HepG2 (cell line): ENCODE measurements at regions not wholly inside any gene's neighbourhood (a gene's known extent, or its start where the extent isn't known, plus 50 kb on each side); places are given as distances from the start of the nearest gene placed in this dataset.

Experiments used
- ATAC-seq: fragments of 200-7000 bp; cut with Tn5 transposase; 3 replicates; pipeline ENCODE4 v1.9.1; 2020; ENCODE audit warnings: mild to moderate bottlenecking, moderate library complexity
- BruUV-seq: library from RNA; stranded (reverse); fragments of 400-500 nt; replicated peaks from 2 replicates; lab custom pipeline; 2021; lab: Mats Ljungman, UMichigan
- CTCF ChIA-PET: fragments of 300-600 bp; formaldehyde crosslinking; extraction: SDS; loops from one replicate; lab custom pipeline; 2021; ENCODE audit warnings: low total read pairs, inconsistent platforms, low intra/inter-chr PET ratio; lab: Yijun Ruan, JAX
- POLR2A ChIA-PET: fragments of 350-600 bp; sonication (Branson Sonifier 250); formaldehyde crosslinking; loops from one replicate; lab custom pipeline; 2020; ENCODE audit warnings: antibody characterized with exemption, inconsistent platforms; lab: Yijun Ruan, JAX
- DNase-seq: peaks from one replicate; pipeline ENCODE4 v3.0.0-alpha.2; 2015; ENCODE audit warnings: low spot score
- FAIRE-seq: peaks from 3 replicates; lab custom pipeline; 2011; peaks lifted over from hg19 to GRCh38; lab: Jason Lieb, UNC
- H2AFZ ChIP-seq: one replicate; pipeline ENCODE4 v1.6.1; 2011; ENCODE audit warnings: low read length, inconsistent platforms
- H3K27ac ChIP-seq: fragments of 300-600 bp; 3 replicates; pipeline ENCODE4 v1.8.0; 2011; ENCODE audit warnings: mixed run types, mild to moderate bottlenecking, mixed read lengths, low read length, inconsistent platforms; ENCODE audit not compliant: insufficient read depth; ENCODE audit errors: extremely low read length
- H3K27me3 ChIP-seq, 2 experiments: fragments of 200-600 bp in 1 of 2; 2 replicates in 1 of 2; 3 replicates in 1 of 2; pipeline versions ENCODE4 v1.6.0 to v1.8.0; 2011; ENCODE audit warnings: low read length in 2 of 2, mild to moderate bottlenecking in 2 of 2, moderate library complexity in 2 of 2, inconsistent platforms in 1 of 2; ENCODE audit not compliant: insufficient read depth in 2 of 2, control insufficient read depth in 1 of 2
- H3K36me3 ChIP-seq, 2 experiments: fragments of 200-600 bp in 1 of 2; replicated peaks in 1 of 2; 2 replicates in 1 of 2; 3 replicates in 1 of 2; pipeline versions ENCODE4 v1.5.1 to v1.8.0; 2011; ENCODE audit warnings: low read length in 2 of 2, inconsistent platforms in 1 of 2; ENCODE audit not compliant: insufficient read depth in 2 of 2, control insufficient read depth in 1 of 2
- H3K4me1 ChIP-seq: 2 replicates; pipeline ENCODE4 v1.5.1; 2012; ENCODE audit warnings: low read length, inconsistent platforms; ENCODE audit not compliant: insufficient read depth
- H3K4me2 ChIP-seq: 2 replicates; pipeline ENCODE4 v1.6.0; 2011; ENCODE audit warnings: low read depth, low read length, inconsistent platforms
- H3K4me3 ChIP-seq, 3 experiments: fragments of 200-600 bp in 1 of 3; sonication (generic), shearing (Covaris generic) in 1 of 3; replicated peaks in 1 of 3; 2 replicates each; pipeline ENCODE4 v1.5.1; 2011 to 2016; ENCODE audit warnings: low read length in 3 of 3, inconsistent platforms in 2 of 3, low read depth in 2 of 3, mild to moderate bottlenecking in 2 of 3, control low read depth in 1 of 3, mixed read lengths in 1 of 3; ENCODE audit not compliant: insufficient read depth in 1 of 3
- H3K79me2 ChIP-seq: one replicate; pipeline ENCODE4 v1.6.1; 2011; ENCODE audit warnings: low read length, inconsistent platforms; ENCODE audit not compliant: insufficient read depth
- H3K9ac ChIP-seq: 2 replicates; pipeline ENCODE4 v1.6.0; 2011; ENCODE audit warnings: mild to moderate bottlenecking, low read depth, low read length, inconsistent platforms; ENCODE audit not compliant: insufficient read depth
- H3K9me3 ChIP-seq: 2 replicates; pipeline ENCODE4 v1.5.1; 2012; ENCODE audit warnings: mild to moderate bottlenecking, low read length
- H4K20me1 ChIP-seq: 2 replicates; pipeline ENCODE4 v1.6.0; 2011; ENCODE audit warnings: inconsistent platforms, mild to moderate bottlenecking, low read length, moderate library complexity; ENCODE audit not compliant: insufficient read depth
- ARID3A ChIP-seq: IDR thresholded peaks from 2 replicates; pipeline ENCODE4 v1.6.1; 2012; ENCODE audit warnings: low read depth, low read length, improper control_type of control experiment
- ARID5B ChIP-seq: IDR thresholded peaks from 2 replicates; pipeline ENCODE4 v1.4.0; 2020; ENCODE audit warnings: mild to moderate bottlenecking, missing genetic modification reagents
- FOSL2 ChIP-seq: sonication (generic); formaldehyde crosslinking; IDR thresholded peaks from 2 replicates; pipeline ENCODE4 v1.4.0; 2020; ENCODE audit warnings: missing genetic modification reagents
- GABPA ChIP-seq, 2 experiments: IDR thresholded peaks; 2 replicates each; pipeline ENCODE4 v1.6.1; 2011 to 2016; ENCODE audit warnings: low read depth in 2 of 2, low read length in 1 of 2, missing biosample characterization in 1 of 2, missing genetic modification characterization in 1 of 2
- HNF4A ChIP-seq: sonication (generic); formaldehyde crosslinking; IDR thresholded peaks from 2 replicates; pipeline ENCODE4 v1.4.0; 2020; ENCODE audit warnings: missing genetic modification reagents
- MAFG ChIP-seq: sonication (generic); formaldehyde crosslinking; IDR thresholded peaks from 2 replicates; pipeline ENCODE4 v1.5.1; 2020; ENCODE audit warnings: mild to moderate bottlenecking, missing genetic modification reagents
- MXD4 ChIP-seq: IDR thresholded peaks from 2 replicates; pipeline ENCODE4 v1.6.1; 2016; ENCODE audit warnings: mild to moderate bottlenecking, missing biosample characterization, missing genetic modification reagents
- PCBP2 ChIP-seq: fragments of 200-400 bp; formaldehyde crosslinking; optimal IDR thresholded peaks from 2 replicates; pipeline ENCODE3; 2018; ENCODE audit warnings: low read length, low read depth; ENCODE audit not compliant: poor library complexity, severe bottlenecking
- TEAD3 ChIP-seq: optimal IDR thresholded peaks from 2 replicates; pipeline ENCODE3; 2016; ENCODE audit warnings: borderline replicate concordance
- ZBTB39 ChIP-seq: sonication (generic); formaldehyde crosslinking; IDR thresholded peaks from 2 replicates; pipeline ENCODE4 v1.5.0; 2020; ENCODE audit warnings: missing genetic modification reagents
- ZNF33B ChIP-seq: sonication (generic); formaldehyde crosslinking; IDR thresholded peaks from 2 replicates; pipeline ENCODE4 v1.5.1; 2020; ENCODE audit warnings: mild to moderate bottlenecking, missing genetic modification reagents
- ZNF501 ChIP-seq: sonication (generic); formaldehyde crosslinking; IDR thresholded peaks from 2 replicates; pipeline ENCODE4 v1.5.1; 2020; ENCODE audit warnings: mild to moderate bottlenecking, moderate library complexity, missing genetic modification reagents
- WGBS: methylation state at CpG from one replicate; pipeline ENCODE4 v1.1.6; 2017; ENCODE audit warnings: low lambda C conversion rate; 5-methylcytosine and 5-hydroxymethylcytosine counted together
- in situ Hi-C: cut with HindIII; loops from 2 replicates; pipeline ENCODE4 v1.10.0; 2017; ENCODE audit warnings: low pct_unique_long_range_greater_than_20kb; ENCODE audit not compliant: extremely low pct_ligation_motif_present
- intact Hi-C: fragments of 100-400 bp; cut with micrococcal nuclease; formaldehyde crosslinking; loops from one replicate; pipeline ENCODE4 v1.10.0; 2022; ENCODE audit not compliant: unreplicated experiment

DNA sequence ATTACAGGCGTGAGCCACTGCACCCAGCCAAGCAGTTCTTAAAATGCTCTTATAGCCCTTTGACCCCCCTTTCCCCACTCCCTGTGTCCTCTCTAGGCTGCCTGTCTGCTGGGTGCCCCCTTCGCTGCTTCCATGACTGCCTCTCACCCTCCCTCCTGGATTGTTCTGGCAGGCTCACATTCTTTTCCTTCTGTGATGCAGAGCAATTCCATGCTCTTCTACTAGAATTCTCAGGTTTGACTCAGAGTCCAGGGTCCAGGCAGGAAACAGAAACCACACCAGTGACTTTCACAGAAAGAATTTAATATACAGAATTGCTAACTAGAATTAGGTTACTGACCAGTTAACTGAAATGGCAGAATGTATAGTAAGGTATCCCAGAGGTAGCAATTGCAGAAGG is 244.8 kb downstream of the BAMBI start:
- H3K36me3 ChIP-seq: no peaks in the 10 kb centered on the region
- H3K4me3 ChIP-seq: no peak overlapping the region
- no peak overlapping the region for H2AFZ ChIP-seq
- no peaks in the 10 kb centered on the region for H3K79me2 ChIP-seq
- intact Hi-C loops (no loop called here), in situ Hi-C loops (no loop called here)
- no peaks in the 10 kb centered on the region for H3K27me3 ChIP-seq
- ATAC-seq: peak; percentile 79
- no TSS peak for BruUV-seq
- peak; percentile 62 for DNase-seq
- no peak overlapping the region for H3K27ac ChIP-seq
- H3K4me1 ChIP-seq: peaks cover 24% of the 10 kb centered on the region
- no peaks in the 10 kb centered on the region for H3K9me3 ChIP-seq
- WGBS: 90% methylated on average over 2 of the region's 2 CpGs
- no peak overlapping the region for H3K9ac ChIP-seq
- FAIRE-seq: no peak
- H4K20me1 ChIP-seq: no peaks in the 10 kb centered on the region
- POLR2A ChIA-PET: interaction anchor here (1.6 kb wide), 1 partner anchor 17 kb away, joined by 4 read pairs; no protein-coding TSS in a partner anchor
- H3K4me2 ChIP-seq: no peak overlapping the region; the same call in 1 of the 2 replicates
- TF ChIP-seq ZNF33B (CRISPR knock-in tag): peak; percentile 99
- no peak for TF ChIP-seq MAFG (CRISPR knock-in tag)
- TF ChIP-seq ZNF501: no peak
- peak; percentile 13; the same call in 1 of the 2 replicates for TF ChIP-seq ARID3A
- no peak for TF ChIP-seq MXD4 (CRISPR knock-in tag)
- peak; percentile 68 for TF ChIP-seq FOSL2 (CRISPR knock-in tag)
- TF ChIP-seq PCBP2: no peak
- TF ChIP-seq ARID5B (CRISPR knock-in tag): peak; percentile 40; the same call in 1 of the 2 replicates
- TF ChIP-seq GABPA (IDR thresholded peaks at IDR 0.05; ENCODE audit: low read depth, low read length): no peak
- peak; percentile 21; the same call in 1 of the 2 replicates for TF ChIP-seq GABPA (CRISPR knock-in tag; IDR thresholded peaks at IDR 0.05; ENCODE audit: low read depth)
- TF ChIP-seq TEAD3 (CRISPR knock-in tag): peak; percentile 33
- TF ChIP-seq HNF4A (CRISPR knock-in tag): peak; percentile 39; the same call in 1 of the 2 replicates
- no peak for TF ChIP-seq ZBTB39 (CRISPR knock-in tag)
- TF ChIP-seq, all 625 proteins: peak for 7
- CTCF ChIA-PET: no interaction called here
